ENCODE measurements at regions not wholly inside any gene's neighbourhood (a gene's known extent, or its start where the extent isn't known, plus 50 kb on each side); places are given as distances from the start of the nearest gene placed in this dataset.

DNA sequence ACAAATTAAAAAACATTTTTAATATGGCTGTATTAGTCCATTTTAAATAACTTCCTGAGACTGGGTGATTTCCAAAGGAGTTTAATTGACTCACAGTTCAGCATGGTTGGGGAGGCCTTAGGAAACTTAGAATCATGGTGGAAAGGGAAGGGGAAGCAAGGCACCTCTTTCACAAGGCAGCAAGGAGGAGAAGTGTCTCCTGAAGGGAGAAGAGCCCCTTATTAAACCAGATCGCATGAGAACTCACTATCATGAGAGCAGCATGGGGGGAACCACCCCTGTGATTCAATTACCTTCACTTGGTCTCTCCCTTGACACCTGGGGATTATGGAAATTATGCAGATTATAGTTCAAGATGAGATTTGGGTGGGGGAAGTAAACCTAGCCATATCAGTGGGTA lies 488.6 kb downstream of the ETS1 start:
- no peak for TF ChIP-seq POLR2AphosphoS5 (IDR thresholded peaks at IDR 0.05; ENCODE audit: low read depth, low read length)
- no peak for TF ChIP-seq POLR2A (IDR thresholded peaks at IDR 0.05; ENCODE audit: low read depth, low read length)
- TF ChIP-seq TAF1 (IDR thresholded peaks at IDR 0.05; ENCODE audit: low read depth, low read length), result no peak
- TF ChIP-seq POU2F2 (IDR thresholded peaks at IDR 0.05; ENCODE audit: low read depth, low read length), result no peak
- TF ChIP-seq PAX5 (IDR thresholded peaks at IDR 0.05; ENCODE audit: insufficient read depth, low read length, severe bottlenecking), result no peak

Measured in GM12891 (cell line).